Loucy (cell line): ENCODE measurements at regions not wholly inside any gene's neighbourhood (a gene's known extent, or its start where the extent isn't known, plus 50 kb on each side); places are given as distances from the start of the nearest gene placed in this dataset.

Source experiments
- CTCF ChIP-seq: fragments of 200-600 bp; sonication (generic); conservative IDR thresholded peaks from 2 replicates; pipeline ENCODE4 v1.5.1; 2014; ENCODE audit warnings: mild to moderate bottlenecking, antibody characterized with exemption, low read length
- EZH2phosphoT487 ChIP-seq: fragments of 200-600 bp; IDR thresholded peaks from 2 replicates; pipeline ENCODE4 v1.6.1; 2018; ENCODE audit warnings: antibody characterized with exemption, mild to moderate bottlenecking, moderate library complexity, borderline replicate concordance

- TF ChIP-seq CTCF (no peak), EZH2phosphoT487 (no peak)
Observed at GRCh38 chr3:157979022-157979421, 127.2 kb downstream of the SHOX2 start.
